DOHH2 (cell line): ENCODE measurements at regions not wholly inside any gene's neighbourhood (a gene's known extent, or its start where the extent isn't known, plus 50 kb on each side); places are given as distances from the start of the nearest gene placed in this dataset.

Experiments used
- H3F3A ChIP-seq: fragments of 200-600 bp; sonication (generic), shearing (Covaris generic); 2 replicates; pipeline ENCODE4 v1.6.0; 2016; ENCODE audit warnings: antibody characterized with exemption, mild to moderate bottlenecking; ENCODE audit not compliant: control insufficient read depth, insufficient read depth
- H3K27ac ChIP-seq: fragments of 200-600 bp; sonication (generic); 2 replicates; pipeline ENCODE4 v1.5.1; 2014; ENCODE audit warnings: low read depth, mild to moderate bottlenecking, low read length, moderate library complexity
- H3K27me3 ChIP-seq: fragments of 200-600 bp; sonication (generic); 2 replicates; pipeline ENCODE4 v1.6.1; 2014; ENCODE audit warnings: mild to moderate bottlenecking, low read length, mixed read lengths; ENCODE audit not compliant: control insufficient read depth
- H3K36me3 ChIP-seq: fragments of 200-600 bp; sonication (generic); 2 replicates; pipeline ENCODE4 v1.6.1; 2014; ENCODE audit warnings: mild to moderate bottlenecking, low read length, moderate library complexity, mixed read lengths; ENCODE audit not compliant: control insufficient read depth
- H3K4me1 ChIP-seq: fragments of 200-600 bp; sonication (generic); 2 replicates; pipeline ENCODE4 v1.6.1; 2014; ENCODE audit warnings: mild to moderate bottlenecking, low read length, mixed read lengths; ENCODE audit not compliant: control insufficient read depth
- H3K4me2 ChIP-seq: fragments of 200-600 bp; sonication (generic); 2 replicates; pipeline ENCODE4 v1.6.0; 2014; ENCODE audit warnings: mild to moderate bottlenecking, low read length, moderate library complexity
- H3K4me3 ChIP-seq: fragments of 200-600 bp; sonication (generic); 2 replicates; pipeline ENCODE4 v1.5.1; 2014; ENCODE audit warnings: mild to moderate bottlenecking, low read length, mixed read lengths
- H3K79me2 ChIP-seq: fragments of 200-600 bp; sonication (generic); 2 replicates; pipeline ENCODE4 v1.6.1; 2014; ENCODE audit warnings: mild to moderate bottlenecking, low read length, mixed read lengths; ENCODE audit not compliant: control insufficient read depth
- H3K9me2 ChIP-seq: fragments of 200-600 bp; sonication (generic); replicated peaks from 2 replicates; pipeline ENCODE4 v1.6.1; 2014; ENCODE audit warnings: mild to moderate bottlenecking, low read length, mixed read lengths; ENCODE audit not compliant: control insufficient read depth
- H3K9me3 ChIP-seq: fragments of 200-600 bp; sonication (generic); 2 replicates; pipeline ENCODE4 v1.6.1; 2014; ENCODE audit warnings: antibody characterized with exemption, low read length, mixed read lengths; ENCODE audit not compliant: control insufficient read depth, insufficient read depth
- H4K20me1 ChIP-seq: fragments of 200-600 bp; sonication (generic); 2 replicates; pipeline ENCODE4 v1.6.0; 2014; ENCODE audit warnings: low read depth, mild to moderate bottlenecking, antibody characterized with exemption, low read length, moderate library complexity; ENCODE audit not compliant: control insufficient read depth, insufficient read depth
- CTCF ChIP-seq: fragments of 200-600 bp; sonication (generic); IDR thresholded peaks from one replicate; pipeline ENCODE4 v1.5.1; 2014; ENCODE audit warnings: antibody characterized with exemption, mild to moderate bottlenecking, low read depth, low read length; ENCODE audit not compliant: poor library complexity, severe bottlenecking
- EZH2phosphoT487 ChIP-seq: fragments of 200-600 bp; sonication (generic); IDR thresholded peaks from 2 replicates; pipeline ENCODE4 v1.6.1; 2017; ENCODE audit warnings: borderline replicate concordance, mild to moderate bottlenecking, antibody characterized with exemption, low read length, moderate library complexity, mixed read lengths

- no peaks in the 10 kb centered on the region for H3K79me2 ChIP-seq
Observed at GRCh38 chr12:131551675-131552491, 159.0 kb upstream of the SFSWAP start.

GRCh38 chr12:131552492-131552863 is 158.4 kb upstream of the SFSWAP start:
- H4K20me1 ChIP-seq: no peaks in the 10 kb centered on the region
- TF ChIP-seq CTCF (no peak), EZH2phosphoT487 (no peak)
- no peaks in the 10 kb centered on the region for H3K79me2 ChIP-seq
- H3K4me1 ChIP-seq: no peaks in the 10 kb centered on the region
- H3K4me3 ChIP-seq: no peak overlapping the region
- H3K4me2 ChIP-seq: no peak overlapping the region
- H3K27ac ChIP-seq: no peak overlapping the region
- H3K9me3 ChIP-seq: no peaks in the 10 kb centered on the region
- no peaks in the 10 kb centered on the region for H3K9me2 ChIP-seq
- no peaks in the 10 kb centered on the region for H3K27me3 ChIP-seq
- no peaks in the 10 kb centered on the region for H3F3A ChIP-seq
- H3K36me3 ChIP-seq: no peaks in the 10 kb centered on the region

More at GRCh38 chr12:131551675-131552491, 159.0 kb upstream of the SFSWAP start:
- H3F3A ChIP-seq: no peaks in the 10 kb centered on the region
- H3K27ac ChIP-seq: no peak overlapping the region
- H3K9me2 ChIP-seq: no peaks in the 10 kb centered on the region
- no peaks in the 10 kb centered on the region for H4K20me1 ChIP-seq
- H3K9me3 ChIP-seq: no peaks in the 10 kb centered on the region
- no peak overlapping the region for H3K4me3 ChIP-seq
- no peaks in the 10 kb centered on the region for H3K4me1 ChIP-seq
- no peaks in the 10 kb centered on the region for H3K36me3 ChIP-seq
- no peaks in the 10 kb centered on the region for H3K27me3 ChIP-seq
- no peak overlapping the region for H3K4me2 ChIP-seq
- TF ChIP-seq CTCF (no peak), EZH2phosphoT487 (no peak)

GRCh38 chr12:131553096-131553777 is 157.7 kb upstream of the SFSWAP start:
- Histone ChIP-seq H3K9me2 (no peaks in the 10 kb centered on the region), H3K79me2 (no peaks in the 10 kb centered on the region), H3K9me3 (no peaks in the 10 kb centered on the region), H3K4me1 (no peaks in the 10 kb centered on the region), H3K27ac (no peak overlapping the region), H3F3A (no peaks in the 10 kb centered on the region), H3K4me2 (no peak overlapping the region), H4K20me1 (no peaks in the 10 kb centered on the region), H3K4me3 (no peak overlapping the region), H3K27me3 (no peaks in the 10 kb centered on the region), H3K36me3 (no peaks in the 10 kb centered on the region)
- TF ChIP-seq CTCF (no peak), EZH2phosphoT487 (no peak)
